ENCODE measurements at regions not wholly inside any gene's neighbourhood (a gene's known extent, or its start where the extent isn't known, plus 50 kb on each side); places are given as distances from the start of the nearest gene placed in this dataset.

- no peak for TF ChIP-seq CTCF (IDR thresholded peaks at IDR 0.05)
- no peak for TF ChIP-seq POLR2A (IDR thresholded peaks at IDR 0.05)
Observed at GRCh38 chr6:122147291-122147690, 252.2 kb upstream of the HSF2 start.

All from tibial nerve (tissue), 3 donors.